BLaER1 (cell line): ENCODE measurements at regions not wholly inside any gene's neighbourhood (a gene's known extent, or its start where the extent isn't known, plus 50 kb on each side); places are given as distances from the start of the nearest gene placed in this dataset.

ENCODE experiments used
- H3K27ac ChIP-seq: shearing (Covaris generic); formaldehyde crosslinking; 2 replicates; pipeline ENCODE4 v1.8.1; 2022
- H3K27me3 ChIP-seq: shearing (Covaris generic); formaldehyde crosslinking; 2 replicates; pipeline ENCODE4 v1.8.1; 2022
- H3K36me3 ChIP-seq: shearing (Covaris generic); formaldehyde crosslinking; 2 replicates; pipeline ENCODE4 v1.8.1; 2022
- H3K4me1 ChIP-seq: shearing (Covaris generic); formaldehyde crosslinking; 2 replicates; pipeline ENCODE4 v1.8.1; 2022
- H3K4me2 ChIP-seq: shearing (Covaris generic); formaldehyde crosslinking; 2 replicates; pipeline ENCODE4 v1.8.1; 2022
- H3K4me3 ChIP-seq: shearing (Covaris generic); formaldehyde crosslinking; 2 replicates; pipeline ENCODE4 v1.8.1; 2022
- H3K9ac ChIP-seq: shearing (Covaris generic); formaldehyde crosslinking; 2 replicates; pipeline ENCODE4 v1.8.1; 2022
- H3K9me3 ChIP-seq: shearing (Covaris generic); formaldehyde crosslinking; 2 replicates; pipeline ENCODE4 v1.8.1; 2022
- H4K20me1 ChIP-seq: shearing (Covaris generic); formaldehyde crosslinking; 2 replicates; pipeline ENCODE4 v1.8.1; 2022
- Cebpa-rat ChIP-seq: shearing (Covaris generic); IDR thresholded peaks from 2 replicates; pipeline ENCODE4 v1.8.1; 2022

- TF ChIP-seq Cebpa-rat: no peak
- no peak overlapping the region for H3K9ac ChIP-seq
- no peaks in the 10 kb centered on the region for H3K9me3 ChIP-seq
- H3K36me3 ChIP-seq: no peaks in the 10 kb centered on the region
- H4K20me1 ChIP-seq: no peaks in the 10 kb centered on the region
- no peak overlapping the region for H3K4me3 ChIP-seq
- no peaks in the 10 kb centered on the region for H3K27me3 ChIP-seq
- H3K4me1 ChIP-seq: no peaks in the 10 kb centered on the region
- H3K27ac ChIP-seq: no peak overlapping the region
- no peak overlapping the region for H3K4me2 ChIP-seq
Measured at GRCh38 chr1:209277662-209278061, 305.9 kb upstream of the CAMK1G start.

- Histone ChIP-seq H4K20me1 (no peaks in the 10 kb centered on the region), H3K4me1 (peaks cover 7% of the 10 kb centered on the region), H3K9me3 (no peaks in the 10 kb centered on the region), H3K4me2 (no peak overlapping the region), H3K4me3 (no peak overlapping the region), H3K36me3 (no peaks in the 10 kb centered on the region), H3K9ac (no peak overlapping the region), H3K27me3 (no peaks in the 10 kb centered on the region), H3K27ac (no peak overlapping the region)
- no peak for TF ChIP-seq Cebpa-rat
Measured at GRCh38 chr1:209291715-209292114, 291.8 kb upstream of the CAMK1G start.

GRCh38 chr1:209302779-209303568 lies 280.5 kb upstream of the CAMK1G start:
- Histone ChIP-seq H3K36me3 (no peaks in the 10 kb centered on the region), H3K4me2 (no peak overlapping the region), H3K4me1 (peaks cover 11% of the 10 kb centered on the region), H3K27ac (no peak overlapping the region), H3K27me3 (no peaks in the 10 kb centered on the region), H4K20me1 (no peaks in the 10 kb centered on the region), H3K9me3 (no peaks in the 10 kb centered on the region), H3K4me3 (no peak overlapping the region), H3K9ac (no peak overlapping the region)
- no peak for TF ChIP-seq Cebpa-rat

- H3K36me3 ChIP-seq: no peaks in the 10 kb centered on the region
- no peak overlapping the region for H3K9ac ChIP-seq
- peaks cover 11% of the 10 kb centered on the region for H3K4me1 ChIP-seq
- no peak overlapping the region for H3K27ac ChIP-seq
- H4K20me1 ChIP-seq: no peaks in the 10 kb centered on the region
- no peaks in the 10 kb centered on the region for H3K27me3 ChIP-seq
- no peak overlapping the region for H3K4me3 ChIP-seq
- H3K9me3 ChIP-seq: no peaks in the 10 kb centered on the region
- TF ChIP-seq Cebpa-rat: no peak
- H3K4me2 ChIP-seq: peak overlapping the region; percentile 3; the same call in 1 of the 2 replicates
Measured at GRCh38 chr1:209304166-209304565, 279.3 kb upstream of the CAMK1G start.

DNA sequence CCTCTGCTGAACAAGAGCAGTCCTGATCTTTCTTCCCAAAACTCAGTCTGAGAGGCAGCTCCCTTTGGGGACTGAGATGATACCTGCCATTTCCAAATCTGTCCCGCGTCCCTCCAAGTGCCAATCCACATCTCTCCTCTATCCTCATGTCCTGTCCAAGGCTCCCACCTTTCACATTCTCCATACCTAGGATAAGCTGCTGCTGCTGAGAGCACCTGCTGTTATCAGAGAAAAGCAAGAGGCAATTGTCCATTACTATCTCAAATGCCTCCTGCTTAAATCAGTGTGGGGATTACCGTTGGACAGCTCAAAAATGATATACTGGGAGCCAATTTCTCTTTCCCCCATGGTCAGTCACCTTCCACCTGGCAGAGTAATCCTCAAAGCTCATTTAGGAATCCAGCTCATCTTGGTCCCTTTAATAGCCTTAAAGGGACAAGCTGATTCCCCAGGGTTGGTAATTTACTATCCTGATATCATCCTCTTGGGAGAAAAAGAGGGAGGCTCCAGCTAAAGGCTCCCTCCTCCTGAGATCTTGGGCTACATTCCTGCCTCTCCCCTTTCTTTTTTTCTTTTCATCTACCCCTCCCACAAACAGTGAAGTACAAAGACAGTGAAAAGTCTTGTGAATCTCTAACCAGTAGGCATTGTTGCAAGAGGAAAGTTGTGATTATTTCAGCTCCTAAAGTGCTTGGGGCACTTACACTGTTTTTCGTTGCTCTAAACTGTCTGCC lies 278.1 kb upstream of the CAMK1G start:
- Histone ChIP-seq H3K36me3 (no peaks in the 10 kb centered on the region), H4K20me1 (no peaks in the 10 kb centered on the region), H3K27ac (no peak overlapping the region), H3K4me3 (no peak overlapping the region), H3K9me3 (no peaks in the 10 kb centered on the region), H3K27me3 (no peaks in the 10 kb centered on the region), H3K4me1 (peaks cover 11% of the 10 kb centered on the region), H3K9ac (no peak overlapping the region), H3K4me2 (no peak overlapping the region)
- no peak for TF ChIP-seq Cebpa-rat

DNA sequence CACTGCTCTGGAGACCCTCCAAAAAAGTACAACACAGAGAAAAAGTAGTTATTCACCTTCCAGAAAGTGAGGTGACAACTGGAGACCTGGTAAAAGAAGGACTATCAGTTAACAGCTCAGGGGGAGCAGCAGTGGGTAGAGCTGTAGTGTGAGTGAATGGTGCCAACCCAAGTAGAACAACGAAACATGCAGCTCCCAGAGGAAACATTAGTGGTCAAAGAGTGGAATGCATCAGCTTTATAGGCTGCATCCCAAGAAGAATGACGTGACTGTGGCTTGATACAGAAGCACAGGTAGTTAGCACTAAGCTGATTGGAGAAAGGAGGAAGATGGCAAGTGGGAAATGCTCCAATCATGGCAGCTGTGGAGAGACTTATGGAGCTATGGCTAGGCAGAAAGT lies 275.7 kb upstream of the CAMK1G start:
- TF ChIP-seq Cebpa-rat: no peak
- no peak overlapping the region for H3K4me3 ChIP-seq
- no peaks in the 10 kb centered on the region for H3K36me3 ChIP-seq
- no peaks in the 10 kb centered on the region for H4K20me1 ChIP-seq
- H3K4me2 ChIP-seq: no peak overlapping the region
- peaks cover 11% of the 10 kb centered on the region for H3K4me1 ChIP-seq
- H3K9ac ChIP-seq: no peak overlapping the region
- no peaks in the 10 kb centered on the region for H3K27me3 ChIP-seq
- H3K9me3 ChIP-seq: no peaks in the 10 kb centered on the region
- H3K27ac ChIP-seq: no peak overlapping the region

DNA sequence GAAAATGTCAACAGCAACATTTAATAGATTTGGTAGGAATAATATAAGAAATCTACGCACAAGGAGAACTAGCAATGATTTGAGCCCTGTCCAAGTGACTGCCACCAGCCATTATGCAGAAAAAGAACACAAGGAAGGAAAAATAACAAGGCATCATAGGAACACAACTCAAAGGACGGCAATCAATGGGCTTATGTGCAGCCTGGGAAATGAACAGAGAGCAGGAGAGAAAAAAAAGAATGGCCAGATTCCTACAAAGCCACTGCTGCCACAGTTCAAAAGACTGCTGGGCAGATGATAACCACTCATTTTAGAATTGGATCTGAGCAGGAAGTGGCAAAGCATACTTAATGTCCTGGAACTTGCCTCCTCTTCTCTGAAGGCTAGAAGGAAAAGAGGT lies 274.3 kb upstream of the CAMK1G start:
- H3K9me3 ChIP-seq: no peaks in the 10 kb centered on the region
- H3K9ac ChIP-seq: no peak overlapping the region
- no peak overlapping the region for H3K27ac ChIP-seq
- no peaks in the 10 kb centered on the region for H3K36me3 ChIP-seq
- no peak overlapping the region for H3K4me2 ChIP-seq
- no peaks in the 10 kb centered on the region for H3K27me3 ChIP-seq
- no peak for TF ChIP-seq Cebpa-rat
- H4K20me1 ChIP-seq: no peaks in the 10 kb centered on the region
- H3K4me1 ChIP-seq: peaks cover 3% of the 10 kb centered on the region
- H3K4me3 ChIP-seq: no peak overlapping the region

GRCh38 chr1:209311770-209312169 lies 271.7 kb upstream of the CAMK1G start:
- TF ChIP-seq Cebpa-rat: no peak
- H3K4me2 ChIP-seq: no peak overlapping the region
- H3K4me3 ChIP-seq: no peak overlapping the region
- H3K4me1 ChIP-seq: no peaks in the 10 kb centered on the region
- no peak overlapping the region for H3K27ac ChIP-seq
- no peaks in the 10 kb centered on the region for H3K27me3 ChIP-seq
- no peaks in the 10 kb centered on the region for H3K36me3 ChIP-seq
- no peaks in the 10 kb centered on the region for H3K9me3 ChIP-seq
- no peak overlapping the region for H3K9ac ChIP-seq
- no peaks in the 10 kb centered on the region for H4K20me1 ChIP-seq

DNA sequence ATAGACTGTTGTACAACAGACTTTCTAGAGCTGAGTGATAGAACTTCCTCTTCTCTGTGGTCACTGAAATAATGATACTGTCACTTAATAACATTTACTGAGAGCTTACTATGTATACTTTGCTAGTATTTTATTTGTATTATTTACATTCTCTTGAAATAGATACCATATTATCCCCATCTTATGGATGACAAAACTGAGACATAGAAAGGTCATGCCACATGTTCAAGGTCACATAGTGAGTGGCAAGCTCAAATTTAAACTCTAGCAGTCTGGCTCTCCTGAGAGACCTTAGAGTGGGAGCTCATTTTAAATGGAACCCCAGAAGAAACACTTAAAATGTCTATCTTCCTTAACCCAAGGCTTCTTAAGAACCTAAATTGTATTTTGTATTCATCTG lies 266.6 kb upstream of the CAMK1G start:
- H3K4me2 ChIP-seq: no peak overlapping the region
- no peaks in the 10 kb centered on the region for H4K20me1 ChIP-seq
- TF ChIP-seq Cebpa-rat: no peak
- H3K4me3 ChIP-seq: no peak overlapping the region
- H3K27me3 ChIP-seq: no peaks in the 10 kb centered on the region
- H3K36me3 ChIP-seq: no peaks in the 10 kb centered on the region
- H3K4me1 ChIP-seq: no peaks in the 10 kb centered on the region
- H3K9ac ChIP-seq: no peak overlapping the region
- no peak overlapping the region for H3K27ac ChIP-seq
- H3K9me3 ChIP-seq: 0 out of 2 replicates have a peak, but pooled peaks cover 3% of the 10 kb centered on the region
